ENCODE measurements at regions not wholly inside any gene's neighbourhood (a gene's known extent, or its start where the extent isn't known, plus 50 kb on each side); places are given as distances from the start of the nearest gene placed in this dataset.

GRCh38 chr7:88495881-88496725 lies 189.4 kb upstream of the STEAP4 start:
- no peak for DNase-seq

- peak; percentile 73 to 93 for DNase-seq
Measured at GRCh38 chr7:88492153-88492552, 185.5 kb upstream of the STEAP4 start.

- DNase-seq, result no peak
Measured at GRCh38 chr7:88490874-88491273, 184.2 kb upstream of the STEAP4 start.

- DNase-seq, result no peak
Measured at GRCh38 chr7:88490161-88490560, 183.5 kb upstream of the STEAP4 start.

- DNase-seq, result no peak
Measured at GRCh38 chr7:88485821-88486220, 179.1 kb upstream of the STEAP4 start.

GRCh38 chr7:88484551-88484950 lies 177.9 kb upstream of the STEAP4 start:
- DNase-seq, result no peak

- DNase-seq, result peak in 1 of 2 experiments; percentile 52
Measured at GRCh38 chr7:88480896-88481295, 174.2 kb upstream of the STEAP4 start.

- DNase-seq, result no peak
Measured at GRCh38 chr7:88480271-88480670, 173.6 kb upstream of the STEAP4 start.

- DNase-seq, result peak in 1 of 2 experiments; percentile 44
Measured at GRCh38 chr7:88477976-88478375, 171.3 kb upstream of the STEAP4 start.

GRCh38 chr7:88465600-88465999 lies 158.9 kb upstream of the STEAP4 start:
- DNase-seq, result no peak

GRCh38 chr7:88462799-88463198 lies 156.1 kb upstream of the STEAP4 start:
- no peak for DNase-seq

- no peak for DNase-seq
Measured at GRCh38 chr7:88460650-88461049, 154.0 kb upstream of the STEAP4 start.

GRCh38 chr7:88458946-88459345 lies 152.3 kb upstream of the STEAP4 start:
- no peak for DNase-seq

- peak in 1 of 2 experiments; percentile 47 for DNase-seq
Measured at GRCh38 chr7:88458279-88458678, 151.6 kb upstream of the STEAP4 start.

- DNase-seq, result no peak
Measured at GRCh38 chr7:88457320-88457719, 150.6 kb upstream of the STEAP4 start.

- DNase-seq, result no peak
Measured at GRCh38 chr7:88456490-88456889, 149.8 kb upstream of the STEAP4 start.

- DNase-seq, result no peak
Measured at GRCh38 chr7:88455696-88456095, 149.0 kb upstream of the STEAP4 start.

GRCh38 chr7:88452646-88453045 lies 146.0 kb upstream of the STEAP4 start:
- DNase-seq, result peak in 1 of 2 experiments; percentile 19

- no peak for DNase-seq
Measured at GRCh38 chr7:88450874-88451273, 144.2 kb upstream of the STEAP4 start.

- DNase-seq, result no peak
Measured at GRCh38 chr7:88449410-88449809, 142.7 kb upstream of the STEAP4 start.

GRCh38 chr7:88442413-88442812 lies 135.7 kb upstream of the STEAP4 start:
- no peak for DNase-seq

GRCh38 chr7:88437132-88437531 lies 130.4 kb upstream of the STEAP4 start:
- DNase-seq, result no peak

GRCh38 chr7:88432301-88432700 lies 125.6 kb upstream of the STEAP4 start:
- DNase-seq, result peak; percentile 80 to 96

- DNase-seq, result peak; percentile 28 to 67
Measured at GRCh38 chr7:88431882-88432281, 125.2 kb upstream of the STEAP4 start.

GRCh38 chr7:88429382-88429781 lies 122.7 kb upstream of the STEAP4 start:
- no peak for DNase-seq

Measured in NCI-H2081 (cell line).